ENCODE measurements at regions not wholly inside any gene's neighbourhood (a gene's known extent, or its start where the extent isn't known, plus 50 kb on each side); places are given as distances from the start of the nearest gene placed in this dataset.
"Not testable (repeated sequence)": the region's sequence is repeated elsewhere in the genome, so short reads cannot be mapped to it uniquely, and the experiment has no call there.

- H3K27me3 ChIP-seq (ENCODE audit: control insufficient read depth in 2 of 2, insufficient read depth in 2 of 2, low read length in 2 of 2); H3K9me3 ChIP-seq (ENCODE audit: control insufficient read depth in 2 of 2, low read length in 2 of 2); H3K36me3 ChIP-seq (ENCODE audit: control insufficient read depth in 2 of 2, insufficient read depth in 2 of 2, low read length in 2 of 2); H3K4me1 ChIP-seq (ENCODE audit: control insufficient read depth in 2 of 2, insufficient read depth in 2 of 2, low read length in 2 of 2); H3K4me3 ChIP-seq (ENCODE audit: low read length in 2 of 2); H3K27ac ChIP-seq (ENCODE audit: low read depth in 2 of 2, low read length in 2 of 2); H3K9ac ChIP-seq (ENCODE audit: low read depth in 1 of 2, low read length in 2 of 2): not testable (repeated sequence)
Measured at GRCh38 chr2:66632882-66633281, 198.0 kb downstream of the MEIS1 start.

- Histone ChIP-seq H3K27me3 (ENCODE audit: control insufficient read depth in 2 of 2, insufficient read depth in 2 of 2, low read length in 2 of 2) (no peaks in the 10 kb centered on the region), H3K9me3 (ENCODE audit: control insufficient read depth in 2 of 2, low read length in 2 of 2) (no peaks in the 10 kb centered on the region), H3K4me3 (ENCODE audit: low read length in 2 of 2) (no peak overlapping the region), H3K9ac (ENCODE audit: low read depth in 1 of 2, low read length in 2 of 2) (no peak overlapping the region), H3K36me3 (ENCODE audit: control insufficient read depth in 2 of 2, insufficient read depth in 2 of 2, low read length in 2 of 2) (no peaks in the 10 kb centered on the region), H3K4me1 (ENCODE audit: control insufficient read depth in 2 of 2, insufficient read depth in 2 of 2, low read length in 2 of 2) (no peaks in the 10 kb centered on the region), H3K27ac (ENCODE audit: low read depth in 2 of 2, low read length in 2 of 2) (no peak overlapping the region)
Measured at GRCh38 chr2:66633631-66634030, 198.7 kb downstream of the MEIS1 start.

GRCh38 chr2:66634784-66635183 is 199.9 kb downstream of the MEIS1 start:
- Histone ChIP-seq H3K4me1 (ENCODE audit: control insufficient read depth in 2 of 2, insufficient read depth in 2 of 2, low read length in 2 of 2) (no peaks in the 10 kb centered on the region), H3K36me3 (ENCODE audit: control insufficient read depth in 2 of 2, insufficient read depth in 2 of 2, low read length in 2 of 2) (no peaks in the 10 kb centered on the region), H3K9me3 (ENCODE audit: control insufficient read depth in 2 of 2, low read length in 2 of 2) (no peaks in the 10 kb centered on the region), H3K9ac (ENCODE audit: low read depth in 1 of 2, low read length in 2 of 2) (no peak overlapping the region), H3K4me3 (ENCODE audit: low read length in 2 of 2) (no peak overlapping the region), H3K27ac (ENCODE audit: low read depth in 2 of 2, low read length in 2 of 2) (no peak overlapping the region), H3K27me3 (ENCODE audit: control insufficient read depth in 2 of 2, insufficient read depth in 2 of 2, low read length in 2 of 2) (no peaks in the 10 kb centered on the region)

- Histone ChIP-seq H3K4me3 (ENCODE audit: low read length in 2 of 2) (no peak overlapping the region), H3K36me3 (ENCODE audit: control insufficient read depth in 2 of 2, insufficient read depth in 2 of 2, low read length in 2 of 2) (no peaks in the 10 kb centered on the region), H3K9ac (ENCODE audit: low read depth in 1 of 2, low read length in 2 of 2) (no peak overlapping the region), H3K9me3 (ENCODE audit: control insufficient read depth in 2 of 2, low read length in 2 of 2) (no peaks in the 10 kb centered on the region), H3K27ac (ENCODE audit: low read depth in 2 of 2, low read length in 2 of 2) (no peak overlapping the region), H3K4me1 (ENCODE audit: control insufficient read depth in 2 of 2, insufficient read depth in 2 of 2, low read length in 2 of 2) (no peaks in the 10 kb centered on the region), H3K27me3 (ENCODE audit: control insufficient read depth in 2 of 2, insufficient read depth in 2 of 2, low read length in 2 of 2) (no peaks in the 10 kb centered on the region)
Measured at GRCh38 chr2:66641685-66642084, 206.8 kb downstream of the MEIS1 start.

- not testable (repeated sequence) for H3K9me3 ChIP-seq (ENCODE audit: control insufficient read depth in 2 of 2, low read length in 2 of 2)
Measured at GRCh38 chr2:66648081-66648480, 213.2 kb downstream of the MEIS1 start.

GRCh38 chr2:66649006-66649405 is 214.1 kb downstream of the MEIS1 start:
- H3K27ac ChIP-seq (ENCODE audit: low read depth in 2 of 2, low read length in 2 of 2), result no peak overlapping the region
- H3K4me1 ChIP-seq (ENCODE audit: control insufficient read depth in 2 of 2, insufficient read depth in 2 of 2, low read length in 2 of 2), result no peaks in the 10 kb centered on the region
- no peaks in the 10 kb centered on the region for H3K9me3 ChIP-seq (ENCODE audit: control insufficient read depth in 2 of 2, low read length in 2 of 2)
- H3K36me3 ChIP-seq (ENCODE audit: control insufficient read depth in 2 of 2, insufficient read depth in 2 of 2, low read length in 2 of 2), result no peaks in the 10 kb centered on the region
- no peak overlapping the region for H3K4me3 ChIP-seq (ENCODE audit: low read length in 2 of 2)
- H3K27me3 ChIP-seq (ENCODE audit: control insufficient read depth in 2 of 2, insufficient read depth in 2 of 2, low read length in 2 of 2), result no peaks in the 10 kb centered on the region
- no peak overlapping the region for H3K9ac ChIP-seq (ENCODE audit: low read depth in 1 of 2, low read length in 2 of 2)

More at GRCh38 chr2:66648081-66648480, 213.2 kb downstream of the MEIS1 start:
- H3K27ac ChIP-seq (ENCODE audit: low read depth in 2 of 2, low read length in 2 of 2); H3K4me1 ChIP-seq (ENCODE audit: control insufficient read depth in 2 of 2, insufficient read depth in 2 of 2, low read length in 2 of 2); H3K4me3 ChIP-seq (ENCODE audit: low read length in 2 of 2); H3K36me3 ChIP-seq (ENCODE audit: control insufficient read depth in 2 of 2, insufficient read depth in 2 of 2, low read length in 2 of 2); H3K27me3 ChIP-seq (ENCODE audit: control insufficient read depth in 2 of 2, insufficient read depth in 2 of 2, low read length in 2 of 2); H3K9ac ChIP-seq (ENCODE audit: low read depth in 1 of 2, low read length in 2 of 2): not testable (repeated sequence)

- Histone ChIP-seq H3K4me1 (ENCODE audit: control insufficient read depth in 2 of 2, insufficient read depth in 2 of 2, low read length in 2 of 2) (no peaks in the 10 kb centered on the region), H3K27me3 (ENCODE audit: control insufficient read depth in 2 of 2, insufficient read depth in 2 of 2, low read length in 2 of 2) (no peaks in the 10 kb centered on the region), H3K36me3 (ENCODE audit: control insufficient read depth in 2 of 2, insufficient read depth in 2 of 2, low read length in 2 of 2) (no peaks in the 10 kb centered on the region), H3K9ac (ENCODE audit: low read depth in 1 of 2, low read length in 2 of 2) (no peak overlapping the region), H3K27ac (ENCODE audit: low read depth in 2 of 2, low read length in 2 of 2) (no peak overlapping the region), H3K4me3 (ENCODE audit: low read length in 2 of 2) (no peak overlapping the region), H3K9me3 (ENCODE audit: control insufficient read depth in 2 of 2, low read length in 2 of 2) (no peaks in the 10 kb centered on the region)
Measured at GRCh38 chr2:66651295-66651694, 216.4 kb downstream of the MEIS1 start.

- no peaks in the 10 kb centered on the region for H3K9me3 ChIP-seq (ENCODE audit: control insufficient read depth in 2 of 2, low read length in 2 of 2)
- no peak overlapping the region for H3K9ac ChIP-seq (ENCODE audit: low read depth in 1 of 2, low read length in 2 of 2)
- no peak overlapping the region for H3K27ac ChIP-seq (ENCODE audit: low read depth in 2 of 2, low read length in 2 of 2)
- H3K36me3 ChIP-seq (ENCODE audit: control insufficient read depth in 2 of 2, insufficient read depth in 2 of 2, low read length in 2 of 2), result no peaks in the 10 kb centered on the region
- no peaks in the 10 kb centered on the region for H3K4me1 ChIP-seq (ENCODE audit: control insufficient read depth in 2 of 2, insufficient read depth in 2 of 2, low read length in 2 of 2)
- H3K27me3 ChIP-seq (ENCODE audit: control insufficient read depth in 2 of 2, insufficient read depth in 2 of 2, low read length in 2 of 2), result no peaks in the 10 kb centered on the region
- H3K4me3 ChIP-seq (ENCODE audit: low read length in 2 of 2), result no peak overlapping the region
Measured at GRCh38 chr2:66660804-66661203, 225.9 kb downstream of the MEIS1 start.

GRCh38 chr2:66661253-66662173 is 226.6 kb downstream of the MEIS1 start:
- no peaks in the 10 kb centered on the region for H3K4me1 ChIP-seq (ENCODE audit: control insufficient read depth in 2 of 2, insufficient read depth in 2 of 2, low read length in 2 of 2)
- H3K27ac ChIP-seq (ENCODE audit: low read depth in 2 of 2, low read length in 2 of 2), result no peak overlapping the region
- no peaks in the 10 kb centered on the region for H3K27me3 ChIP-seq (ENCODE audit: control insufficient read depth in 2 of 2, insufficient read depth in 2 of 2, low read length in 2 of 2)
- H3K4me3 ChIP-seq (ENCODE audit: low read length in 2 of 2), result no peak overlapping the region
- no peak overlapping the region for H3K9ac ChIP-seq (ENCODE audit: low read depth in 1 of 2, low read length in 2 of 2)
- H3K36me3 ChIP-seq (ENCODE audit: control insufficient read depth in 2 of 2, insufficient read depth in 2 of 2, low read length in 2 of 2), result no peaks in the 10 kb centered on the region
- no peaks in the 10 kb centered on the region for H3K9me3 ChIP-seq (ENCODE audit: control insufficient read depth in 2 of 2, low read length in 2 of 2)

GRCh38 chr2:66665124-66665984 is 230.4 kb downstream of the MEIS1 start:
- H3K27me3 ChIP-seq (ENCODE audit: control insufficient read depth in 2 of 2, insufficient read depth in 2 of 2, low read length in 2 of 2), result no peaks in the 10 kb centered on the region
- no peaks in the 10 kb centered on the region for H3K36me3 ChIP-seq (ENCODE audit: control insufficient read depth in 2 of 2, insufficient read depth in 2 of 2, low read length in 2 of 2)
- no peak overlapping the region for H3K9ac ChIP-seq (ENCODE audit: low read depth in 1 of 2, low read length in 2 of 2)
- H3K9me3 ChIP-seq (ENCODE audit: control insufficient read depth in 2 of 2, low read length in 2 of 2), result no peaks in the 10 kb centered on the region
- no peak overlapping the region for H3K4me3 ChIP-seq (ENCODE audit: low read length in 2 of 2)
- H3K4me1 ChIP-seq (ENCODE audit: control insufficient read depth in 2 of 2, insufficient read depth in 2 of 2, low read length in 2 of 2), result no peaks in the 10 kb centered on the region
- H3K27ac ChIP-seq (ENCODE audit: low read depth in 2 of 2, low read length in 2 of 2), result no peak overlapping the region

Measured in mucosa of rectum (tissue), 2 donors.